ENCODE measurements at regions not wholly inside any gene's neighbourhood (a gene's known extent, or its start where the extent isn't known, plus 50 kb on each side); places are given as distances from the start of the nearest gene placed in this dataset.

DNA sequence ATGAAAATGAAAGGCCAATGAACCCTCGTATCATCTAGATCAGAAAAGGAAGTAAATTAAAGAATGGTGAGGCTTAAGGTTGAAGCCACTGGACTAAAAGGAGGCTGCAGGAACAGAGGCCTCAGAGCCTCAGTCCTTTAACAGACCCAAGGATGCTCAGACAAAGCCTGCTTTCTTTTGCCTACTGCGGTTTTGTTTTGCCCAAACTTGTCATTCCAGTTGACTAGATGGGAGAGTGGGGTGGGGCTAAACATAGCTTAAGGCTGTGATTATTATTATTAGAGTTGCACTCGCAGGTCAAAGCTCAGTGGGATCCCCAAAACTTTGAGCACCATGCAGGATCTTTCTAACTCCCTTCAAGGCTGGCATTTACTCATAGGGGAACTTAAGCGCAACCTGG lies 163.9 kb downstream of the RBM46 start:
- intact Hi-C loops (cut with DNase I), result no loop called here
- no peak for TF ChIP-seq POLR2AphosphoS5 (IDR thresholded peaks at IDR 0.05)
- TF ChIP-seq POLR2A (IDR thresholded peaks at IDR 0.05), result no peak
- no peak for TF ChIP-seq EP300 (IDR thresholded peaks at IDR 0.05)
- TF ChIP-seq, protein P1, sequence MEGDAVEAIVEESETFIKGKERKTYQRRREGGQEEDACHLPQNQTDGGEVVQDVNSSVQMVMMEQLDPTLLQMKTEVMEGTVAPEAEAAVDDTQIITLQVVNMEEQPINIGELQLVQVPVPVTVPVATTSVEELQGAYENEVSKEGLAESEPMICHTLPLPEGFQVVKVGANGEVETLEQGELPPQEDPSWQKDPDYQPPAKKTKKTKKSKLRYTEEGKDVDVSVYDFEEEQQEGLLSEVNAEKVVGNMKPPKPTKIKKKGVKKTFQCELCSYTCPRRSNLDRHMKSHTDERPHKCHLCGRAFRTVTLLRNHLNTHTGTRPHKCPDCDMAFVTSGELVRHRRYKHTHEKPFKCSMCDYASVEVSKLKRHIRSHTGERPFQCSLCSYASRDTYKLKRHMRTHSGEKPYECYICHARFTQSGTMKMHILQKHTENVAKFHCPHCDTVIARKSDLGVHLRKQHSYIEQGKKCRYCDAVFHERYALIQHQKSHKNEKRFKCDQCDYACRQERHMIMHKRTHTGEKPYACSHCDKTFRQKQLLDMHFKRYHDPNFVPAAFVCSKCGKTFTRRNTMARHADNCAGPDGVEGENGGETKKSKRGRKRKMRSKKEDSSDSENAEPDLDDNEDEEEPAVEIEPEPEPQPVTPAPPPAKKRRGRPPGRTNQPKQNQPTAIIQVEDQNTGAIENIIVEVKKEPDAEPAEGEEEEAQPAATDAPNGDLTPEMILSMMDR (IDR thresholded peaks at IDR 0.05), result no peak
- Histone ChIP-seq H3K36me3 (no peaks in the 10 kb centered on the region), H3K4me3 (no peak overlapping the region), H3K9me3 (no peaks in the 10 kb centered on the region), H3K4me1 (no peaks in the 10 kb centered on the region), H3K27ac (no peak overlapping the region), H3K27me3 (no peaks in the 10 kb centered on the region)
- DNase-seq, result no peak
- WGBS, 2 donors, result 61 to 82% methylated on average over 4 of the region's 4 CpGs

DNA sequence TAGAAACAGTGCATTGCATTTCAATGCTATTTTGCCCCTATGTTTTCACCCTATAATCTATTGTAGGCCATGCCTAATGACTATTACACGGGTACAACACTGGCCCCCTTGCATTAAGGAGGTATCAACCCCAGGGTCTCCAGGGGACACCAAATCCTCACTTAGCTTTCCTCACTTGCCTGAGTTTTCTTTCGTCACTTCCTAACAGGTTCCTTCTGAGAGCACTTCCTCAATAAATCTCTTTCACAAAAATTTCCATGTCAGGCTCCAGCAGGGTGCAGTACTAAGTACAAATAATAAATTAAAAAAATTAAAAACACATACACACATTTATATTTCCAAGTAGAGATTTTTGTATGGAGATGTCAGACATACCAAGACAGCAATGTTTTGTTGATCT lies 165.0 kb downstream of the RBM46 start:
- no peaks in the 10 kb centered on the region for H3K4me1 ChIP-seq
- 57 to 64% methylated on average over 2 of the region's 2 CpGs for WGBS, 2 donors
- intact Hi-C loops (cut with DNase I), result no loop called here
- no peaks in the 10 kb centered on the region for H3K9me3 ChIP-seq
- no peak for DNase-seq
- no peak overlapping the region for H3K27ac ChIP-seq
- H3K4me3 ChIP-seq, result no peak overlapping the region
- H3K36me3 ChIP-seq, result no peaks in the 10 kb centered on the region
- H3K27me3 ChIP-seq, result no peaks in the 10 kb centered on the region
- TF ChIP-seq POLR2A (IDR thresholded peaks at IDR 0.05) (no peak), EP300 (IDR thresholded peaks at IDR 0.05) (no peak), POLR2AphosphoS5 (IDR thresholded peaks at IDR 0.05) (no peak)
- TF ChIP-seq, protein P1 (IDR thresholded peaks at IDR 0.05), result no peak

DNA sequence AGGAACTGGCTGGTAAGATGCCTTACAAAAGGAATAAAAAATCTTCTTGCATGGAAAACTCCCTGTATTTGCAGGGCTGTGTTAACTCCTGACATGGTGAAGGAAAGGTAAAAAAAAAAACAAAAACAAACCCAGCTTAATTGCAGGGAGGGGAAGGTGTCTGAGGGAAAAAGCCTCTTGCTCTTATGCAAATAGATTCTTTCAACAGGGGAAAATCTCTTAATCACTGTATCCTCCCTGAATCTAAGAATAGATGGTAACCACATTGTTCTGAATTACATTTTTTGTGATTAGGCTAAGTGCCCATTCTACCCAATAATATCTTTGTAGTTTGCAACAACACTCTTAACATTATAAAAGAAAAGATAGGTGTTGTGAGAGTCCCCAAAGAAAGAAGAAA lies 172.6 kb downstream of the RBM46 start:
- no peak for TF ChIP-seq POLR2A (IDR thresholded peaks at IDR 0.05)
- TF ChIP-seq, protein P1 (IDR thresholded peaks at IDR 0.05), result no peak
- TF ChIP-seq EP300 (IDR thresholded peaks at IDR 0.05), result no peak
- TF ChIP-seq POLR2AphosphoS5 (IDR thresholded peaks at IDR 0.05), result no peak
- Histone ChIP-seq H3K4me3 (no peak overlapping the region), H3K27me3 (no peaks in the 10 kb centered on the region), H3K36me3 (no peaks in the 10 kb centered on the region), H3K4me1 (peaks cover 0 to 3% (median 2%) of the 10 kb centered on the region in 4 donors), H3K27ac (no peak overlapping the region), H3K9me3 (no peaks in the 10 kb centered on the region)
- intact Hi-C loops (cut with DNase I), result no loop called here
- DNase-seq, result no peak

DNA sequence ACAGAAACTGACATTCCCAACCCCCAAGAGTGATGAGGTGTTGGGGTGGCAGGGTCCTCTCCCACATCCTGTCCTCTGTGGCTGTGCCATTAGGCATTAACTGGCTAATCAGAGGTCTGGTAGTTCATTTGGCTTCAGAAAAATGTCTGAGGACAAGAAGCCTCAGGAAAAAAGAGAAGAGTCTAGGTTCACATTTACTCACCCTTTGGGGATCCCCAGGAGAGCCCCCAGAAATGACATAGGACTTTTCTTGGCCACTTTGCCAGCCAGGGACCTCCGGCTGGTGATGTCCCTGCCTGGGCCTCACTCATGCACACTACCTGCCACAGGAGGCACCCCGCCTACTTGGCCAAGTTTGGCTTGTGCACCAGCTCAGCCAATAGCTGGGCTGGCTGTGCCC lies 173.0 kb downstream of the RBM46 start:
- Histone ChIP-seq H3K27ac (no peak overlapping the region), H3K4me1 (peaks cover 0 to 7% (median 6%) of the 10 kb centered on the region in 4 donors), H3K9me3 (no peaks in the 10 kb centered on the region), H3K27me3 (no peaks in the 10 kb centered on the region), H3K4me3 (no peak overlapping the region), H3K36me3 (no peaks in the 10 kb centered on the region)
- intact Hi-C loops (cut with DNase I), result no loop called here
- TF ChIP-seq, protein P1 (IDR thresholded peaks at IDR 0.05), result no peak
- TF ChIP-seq POLR2A (IDR thresholded peaks at IDR 0.05), result no peak
- TF ChIP-seq EP300 (IDR thresholded peaks at IDR 0.05), result no peak
- TF ChIP-seq POLR2AphosphoS5 (IDR thresholded peaks at IDR 0.05), result no peak
- DNase-seq, result no peak
- WGBS, 2 donors, result 84 to 86% methylated on average over 2 of the region's 2 CpGs

DNA sequence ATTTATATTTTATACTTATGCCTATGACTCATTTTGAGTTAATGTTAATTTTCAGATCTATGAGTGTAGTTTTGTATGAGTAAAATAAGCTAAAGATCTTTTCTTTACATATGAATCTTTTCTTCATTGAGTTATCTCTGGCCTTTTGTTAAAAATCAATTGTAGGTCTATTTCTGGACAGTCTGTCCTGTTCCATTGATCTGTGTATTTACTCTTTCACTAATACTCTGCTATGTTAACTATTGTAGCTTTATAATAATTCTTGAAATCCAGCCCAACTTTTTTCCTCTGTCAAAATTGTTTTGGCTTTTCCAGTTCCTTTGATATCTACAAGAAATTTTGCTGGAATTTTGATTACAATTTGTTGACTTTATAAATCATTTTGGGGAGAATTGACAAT lies 177.0 kb downstream of the RBM46 start:
- H3K4me3 ChIP-seq, result no peak overlapping the region
- TF ChIP-seq EP300 (IDR thresholded peaks at IDR 0.05), result no peak
- TF ChIP-seq, protein P1 (IDR thresholded peaks at IDR 0.05), result no peak
- no peak for TF ChIP-seq POLR2A (IDR thresholded peaks at IDR 0.05)
- no peak for TF ChIP-seq POLR2AphosphoS5 (IDR thresholded peaks at IDR 0.05)
- DNase-seq, result no peak
- H3K9me3 ChIP-seq, result no peaks in the 10 kb centered on the region
- H3K27me3 ChIP-seq, result no peaks in the 10 kb centered on the region
- H3K36me3 ChIP-seq, result no peaks in the 10 kb centered on the region
- intact Hi-C loops (cut with DNase I), result no loop called here
- peaks cover 0 to 10% (median 9%) of the 10 kb centered on the region in 4 donors for H3K4me1 ChIP-seq
- no peak overlapping the region for H3K27ac ChIP-seq
